Activated naive CD8-positive, alpha-beta T cell treated with anti-CD3 and anti-CD28 coated beads, Interleukin-2, amount 10 ng/mL, durations not matched to agents 7 days and 5 days (primary cell): ENCODE measurements at regions not wholly inside any gene's neighbourhood (a gene's known extent, or its start where the extent isn't known, plus 50 kb on each side); places are given as distances from the start of the nearest gene placed in this dataset.
A peak's percentile ranks its signal among the peaks of the same experiment; 100 is the strongest.
"Not testable (repeated sequence)": the region's sequence is repeated elsewhere in the genome, so short reads cannot be mapped to it uniquely, and the experiment has no call there.

ENCODE experiments used
- ATAC-seq: fragments of 150-1000 bp; cut with Tn5 transposase; one replicate; pipeline ENCODE4 v1.10.0; 2021; ENCODE audit warnings: low read depth, moderate library complexity
- POLR2A ChIA-PET: fragments of 350-600 bp; sonication (Branson Sonifier 250); formaldehyde crosslinking; loops from one replicate; lab custom pipeline; 2021; ENCODE audit warnings: antibody characterized with exemption; lab: Charles Lee
- DNase-seq: peaks from one replicate; pipeline ENCODE4 v3.0.0; 2021
- H3K27ac Mint-ChIP-seq: one replicate; pipeline ENCODE4 v1.8.0; 2022; ENCODE audit warnings: mild to moderate bottlenecking, mixed read lengths
- H3K27me3 Mint-ChIP-seq: one replicate; pipeline ENCODE4 v1.8.0; 2022; ENCODE audit warnings: mild to moderate bottlenecking, moderate library complexity, mixed read lengths
- H3K36me3 Mint-ChIP-seq: one replicate; pipeline ENCODE4 v1.8.0; 2021; ENCODE audit warnings: mild to moderate bottlenecking, mixed read lengths
- H3K4me1 Mint-ChIP-seq: one replicate; pipeline ENCODE4 v1.8.0; 2021; ENCODE audit warnings: mixed read lengths
- H3K4me3 Mint-ChIP-seq: one replicate; pipeline ENCODE4 v1.8.0; 2022; ENCODE audit warnings: mild to moderate bottlenecking, moderate library complexity, mixed read lengths
- H3K9me3 Mint-ChIP-seq: one replicate; pipeline ENCODE4 v1.8.0; 2021; ENCODE audit warnings: mixed read lengths

GRCh38 chr2:89537862-89538261 is 846.4 kb downstream of the RPIA start:
- H3K27ac Mint-ChIP-seq, POLR2A ChIA-PET, H3K27me3 Mint-ChIP-seq, H3K36me3 Mint-ChIP-seq, H3K4me3 Mint-ChIP-seq, H3K4me1 Mint-ChIP-seq, DNase-seq, ATAC-seq, H3K9me3 Mint-ChIP-seq: not testable (repeated sequence)

GRCh38 chr2:89544110-89544509 is 852.6 kb downstream of the RPIA start:
- H3K36me3 Mint-ChIP-seq, POLR2A ChIA-PET, ATAC-seq, H3K27me3 Mint-ChIP-seq, H3K4me3 Mint-ChIP-seq, H3K27ac Mint-ChIP-seq, H3K9me3 Mint-ChIP-seq, DNase-seq, H3K4me1 Mint-ChIP-seq: not testable (repeated sequence)

- H3K9me3 Mint-ChIP-seq, H3K27ac Mint-ChIP-seq, POLR2A ChIA-PET, DNase-seq, H3K4me1 Mint-ChIP-seq, H3K27me3 Mint-ChIP-seq, H3K36me3 Mint-ChIP-seq, H3K4me3 Mint-ChIP-seq, ATAC-seq: not testable (repeated sequence)
Measured at GRCh38 chr2:89579154-89579553, 887.7 kb downstream of the RPIA start.

GRCh38 chr2:89582816-89583215 is 891.3 kb downstream of the RPIA start:
- H3K27me3 Mint-ChIP-seq, H3K9me3 Mint-ChIP-seq, DNase-seq, H3K4me3 Mint-ChIP-seq, H3K4me1 Mint-ChIP-seq, H3K36me3 Mint-ChIP-seq, H3K27ac Mint-ChIP-seq, POLR2A ChIA-PET, ATAC-seq: not testable (repeated sequence)

GRCh38 chr2:89584046-89584445 is 892.6 kb downstream of the RPIA start:
- POLR2A ChIA-PET, DNase-seq, H3K27ac Mint-ChIP-seq, H3K9me3 Mint-ChIP-seq, H3K4me3 Mint-ChIP-seq, H3K36me3 Mint-ChIP-seq, H3K27me3 Mint-ChIP-seq, H3K4me1 Mint-ChIP-seq, ATAC-seq: not testable (repeated sequence)

- H3K36me3 Mint-ChIP-seq, DNase-seq, H3K9me3 Mint-ChIP-seq, H3K4me1 Mint-ChIP-seq, H3K27me3 Mint-ChIP-seq, POLR2A ChIA-PET: not testable (repeated sequence)
- Mint-ChIP-seq H3K4me3 (peak overlapping the region; percentile 86), H3K27ac (peak overlapping the region; percentile 42)
- ATAC-seq, result peak; percentile 25
Measured at GRCh38 chr2:89584868-89585557, 893.5 kb downstream of the RPIA start.

- DNase-seq, result peak; percentile 57
- POLR2A ChIA-PET, H3K27me3 Mint-ChIP-seq, H3K9me3 Mint-ChIP-seq, H3K36me3 Mint-ChIP-seq, H3K4me1 Mint-ChIP-seq: not testable (repeated sequence)
- Mint-ChIP-seq H3K27ac (peak overlapping the region; percentile 42), H3K4me3 (peak overlapping the region; percentile 86)
- peak; percentile 100 for ATAC-seq
Measured at GRCh38 chr2:89585558-89585920, 894.1 kb downstream of the RPIA start.

- H3K4me1 Mint-ChIP-seq, H3K27me3 Mint-ChIP-seq, H3K27ac Mint-ChIP-seq, H3K4me3 Mint-ChIP-seq, POLR2A ChIA-PET, H3K9me3 Mint-ChIP-seq, H3K36me3 Mint-ChIP-seq, DNase-seq, ATAC-seq: not testable (repeated sequence)
Measured at GRCh38 chr2:89599843-89600242, 908.4 kb downstream of the RPIA start.

GRCh38 chr2:89606514-89606913 is 915.0 kb downstream of the RPIA start:
- ATAC-seq, H3K27me3 Mint-ChIP-seq, H3K27ac Mint-ChIP-seq, H3K4me3 Mint-ChIP-seq, DNase-seq, H3K4me1 Mint-ChIP-seq, H3K9me3 Mint-ChIP-seq, H3K36me3 Mint-ChIP-seq, POLR2A ChIA-PET: not testable (repeated sequence)

GRCh38 chr2:89610207-89610926 is 918.9 kb downstream of the RPIA start:
- ATAC-seq, DNase-seq, H3K27me3 Mint-ChIP-seq, H3K27ac Mint-ChIP-seq, H3K36me3 Mint-ChIP-seq, H3K4me3 Mint-ChIP-seq, H3K9me3 Mint-ChIP-seq, H3K4me1 Mint-ChIP-seq, POLR2A ChIA-PET: not testable (repeated sequence)

GRCh38 chr2:89610927-89611515 is 919.5 kb downstream of the RPIA start:
- DNase-seq, H3K4me1 Mint-ChIP-seq, H3K27me3 Mint-ChIP-seq, H3K9me3 Mint-ChIP-seq, ATAC-seq, H3K36me3 Mint-ChIP-seq, POLR2A ChIA-PET, H3K27ac Mint-ChIP-seq, H3K4me3 Mint-ChIP-seq: not testable (repeated sequence)

GRCh38 chr2:89611710-89612109 is 920.2 kb downstream of the RPIA start:
- H3K4me1 Mint-ChIP-seq, H3K27me3 Mint-ChIP-seq, H3K27ac Mint-ChIP-seq, H3K4me3 Mint-ChIP-seq, DNase-seq, H3K9me3 Mint-ChIP-seq, POLR2A ChIA-PET, H3K36me3 Mint-ChIP-seq, ATAC-seq: not testable (repeated sequence)

GRCh38 chr2:89649268-89649667 is 957.8 kb downstream of the RPIA start:
- DNase-seq, H3K27me3 Mint-ChIP-seq, H3K4me1 Mint-ChIP-seq, H3K9me3 Mint-ChIP-seq, H3K36me3 Mint-ChIP-seq, H3K27ac Mint-ChIP-seq, POLR2A ChIA-PET, H3K4me3 Mint-ChIP-seq, ATAC-seq: not testable (repeated sequence)

GRCh38 chr2:89679254-89679653 is 987.8 kb downstream of the RPIA start:
- DNase-seq, H3K27me3 Mint-ChIP-seq, H3K36me3 Mint-ChIP-seq, H3K9me3 Mint-ChIP-seq, H3K4me1 Mint-ChIP-seq, POLR2A ChIA-PET, H3K4me3 Mint-ChIP-seq, H3K27ac Mint-ChIP-seq, ATAC-seq: not testable (repeated sequence)
